Ammon's horn (tissue), 1 donor: ENCODE measurements at regions not wholly inside any gene's neighbourhood (a gene's known extent, or its start where the extent isn't known, plus 50 kb on each side); places are given as distances from the start of the nearest gene placed in this dataset.

ENCODE experiments used
- DNase-seq: peaks from one replicate; pipeline ENCODE4 v3.0.0-alpha.2; 2016; ENCODE audit warnings: low spot score

DNA sequence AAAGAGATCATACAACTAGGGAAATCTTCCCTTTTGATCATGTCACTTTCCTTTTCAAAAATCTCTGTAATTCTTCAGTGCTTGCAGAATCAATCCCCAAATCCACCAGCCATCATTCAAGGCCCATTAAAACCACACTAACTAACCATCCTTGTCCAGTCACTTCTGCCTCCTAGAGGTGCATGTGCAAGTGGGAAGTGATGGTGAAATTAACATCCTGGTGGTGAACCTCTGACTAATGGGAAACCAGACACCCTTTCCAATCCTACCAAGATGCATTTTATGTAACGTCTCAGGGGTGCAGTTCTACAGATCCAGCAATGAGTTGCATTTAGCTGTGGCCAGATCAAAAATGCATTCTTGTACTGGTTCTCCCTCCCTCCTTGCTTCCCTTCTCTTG, 341.8 kb downstream of the RAPGEF2 start:
- DNase-seq: no peak

- no peak for DNase-seq
Measured at GRCh38 chr4:159445692-159446091, 342.8 kb downstream of the RAPGEF2 start.

DNA sequence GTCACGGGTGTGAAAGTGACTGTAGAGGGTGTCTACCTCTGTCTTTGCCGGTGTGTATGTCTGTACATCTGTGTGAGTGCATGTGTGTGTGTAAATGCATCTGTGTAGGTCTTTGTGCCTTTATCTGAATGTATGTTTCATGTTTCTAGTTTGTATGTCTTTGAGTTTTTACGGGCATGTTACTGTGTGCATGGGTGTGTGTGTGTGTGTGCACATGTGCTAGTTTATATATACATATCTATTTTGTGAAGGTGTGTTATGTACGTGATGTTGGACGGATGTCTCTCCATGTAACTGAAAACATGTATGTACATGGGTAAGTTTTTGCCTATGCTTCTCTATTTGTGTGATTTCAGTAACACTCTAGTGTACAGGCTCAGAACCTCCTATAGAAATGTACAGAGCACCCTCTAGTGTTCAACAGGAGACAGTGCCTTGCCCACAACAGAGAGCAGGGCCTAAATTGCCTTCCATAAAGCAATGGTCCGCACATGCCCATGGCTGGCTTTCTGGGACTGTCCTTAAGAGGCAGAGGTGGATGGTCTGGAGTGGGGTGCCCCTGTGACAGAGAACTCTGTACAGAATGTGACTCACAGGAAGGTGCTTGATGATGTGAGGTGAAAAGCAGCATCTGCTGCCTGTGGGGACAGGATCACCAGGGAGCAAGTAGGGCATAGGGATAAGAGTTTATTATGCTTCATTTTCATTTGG, 343.5 kb downstream of the RAPGEF2 start:
- peak; percentile 82 for DNase-seq

DNA sequence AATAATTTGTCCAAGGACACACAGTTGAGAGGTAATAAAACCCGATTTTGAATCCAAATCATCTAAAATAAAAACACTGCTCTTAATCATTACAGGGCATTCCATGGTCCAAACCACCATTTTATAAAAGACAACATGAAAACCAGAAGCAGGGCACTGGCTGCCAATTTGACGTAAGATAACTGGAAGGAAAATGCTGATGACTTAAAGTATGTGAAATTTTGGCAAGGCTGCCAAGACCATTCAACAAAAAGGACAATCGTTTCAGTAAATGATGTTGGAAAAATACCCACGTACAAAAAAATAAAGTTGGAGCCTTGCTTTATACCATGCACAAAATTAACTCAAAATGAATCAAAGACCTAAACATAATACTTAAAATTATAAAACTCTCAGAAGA, 344.4 kb downstream of the RAPGEF2 start:
- no peak for DNase-seq

- no peak for DNase-seq
Measured at GRCh38 chr4:159451006-159451405, 348.1 kb downstream of the RAPGEF2 start.

DNA sequence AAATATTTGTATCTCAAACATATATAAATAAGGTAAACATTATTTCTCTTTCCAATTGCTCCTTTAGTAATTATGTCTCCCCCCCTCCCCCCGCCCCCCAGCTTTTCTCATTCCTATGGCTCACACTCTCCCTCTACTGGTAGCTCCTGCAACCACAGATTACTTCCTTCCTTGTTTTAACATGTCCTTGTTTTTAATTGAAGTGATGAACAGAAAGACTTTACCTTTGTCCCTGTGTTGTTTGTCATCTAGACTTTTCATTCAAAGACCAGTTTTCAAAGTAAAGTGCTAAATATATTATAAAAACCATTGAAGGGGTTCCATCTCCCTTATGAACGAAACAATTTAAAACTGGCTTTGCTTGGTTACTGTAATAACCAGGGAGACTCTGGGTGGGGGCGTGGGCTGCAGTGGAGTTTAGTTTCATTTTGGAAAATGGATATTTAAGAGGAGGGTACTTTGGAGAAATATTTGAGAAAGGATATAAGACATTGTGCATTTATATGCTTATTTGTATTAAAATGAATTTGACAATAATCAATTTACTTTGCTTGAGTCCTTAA, 352.9 kb downstream of the RAPGEF2 start:
- DNase-seq: peak; percentile 69

DNA sequence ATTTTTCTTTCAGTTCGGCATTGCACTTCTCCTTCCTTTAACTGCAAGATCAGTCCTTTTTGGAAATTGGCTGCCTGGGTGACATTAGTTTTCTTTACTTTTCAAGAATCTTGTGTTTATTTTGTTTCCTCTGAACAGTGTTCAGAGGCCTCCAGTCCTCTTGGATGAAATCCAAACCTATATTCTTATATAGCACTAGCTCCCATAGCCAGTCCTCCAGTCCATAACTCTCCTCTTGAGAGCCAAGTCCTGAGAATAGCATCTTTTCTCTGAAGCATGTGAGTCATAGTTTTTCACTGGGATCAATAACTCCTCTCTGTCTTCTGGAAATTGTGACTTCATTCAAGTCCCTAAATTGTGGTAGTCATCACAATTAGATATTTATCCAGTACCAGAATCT, 357.5 kb downstream of the RAPGEF2 start:
- no peak for DNase-seq

- no peak for DNase-seq
Measured at GRCh38 chr4:159463235-159463634, 360.4 kb downstream of the RAPGEF2 start.

- DNase-seq: no peak
Measured at GRCh38 chr4:159464302-159464701, 361.4 kb downstream of the RAPGEF2 start.

DNA sequence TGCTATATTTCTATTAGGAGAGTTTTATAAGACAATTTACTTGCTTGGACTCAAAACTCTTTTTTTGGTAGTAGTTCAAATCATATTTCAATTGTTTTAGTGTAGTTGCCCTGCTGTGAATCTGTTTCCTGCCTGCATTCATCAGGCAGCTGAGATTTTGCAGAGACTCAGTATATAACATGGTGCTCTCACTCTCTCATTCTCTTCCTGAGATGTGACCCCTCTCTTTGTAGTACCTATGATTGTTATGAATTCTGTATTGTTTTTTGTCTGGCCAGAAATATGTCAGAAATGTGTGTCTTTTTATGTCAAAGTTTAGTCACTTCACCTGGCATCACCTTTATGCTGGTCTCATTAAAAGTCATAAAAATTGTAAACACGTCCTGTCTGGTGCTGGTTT, 374.0 kb downstream of the RAPGEF2 start:
- DNase-seq: no peak

GRCh38 chr4:159480826-159481225, 377.9 kb downstream of the RAPGEF2 start:
- DNase-seq: no peak

- no peak for DNase-seq
Measured at GRCh38 chr4:159481936-159482335, 379.1 kb downstream of the RAPGEF2 start.

- no peak for DNase-seq
Measured at GRCh38 chr4:159483110-159483781, 380.4 kb downstream of the RAPGEF2 start.

GRCh38 chr4:159483782-159484741, 381.2 kb downstream of the RAPGEF2 start:
- peak; percentile 27 for DNase-seq

GRCh38 chr4:159484864-159485263, 382.0 kb downstream of the RAPGEF2 start:
- DNase-seq: no peak

DNA sequence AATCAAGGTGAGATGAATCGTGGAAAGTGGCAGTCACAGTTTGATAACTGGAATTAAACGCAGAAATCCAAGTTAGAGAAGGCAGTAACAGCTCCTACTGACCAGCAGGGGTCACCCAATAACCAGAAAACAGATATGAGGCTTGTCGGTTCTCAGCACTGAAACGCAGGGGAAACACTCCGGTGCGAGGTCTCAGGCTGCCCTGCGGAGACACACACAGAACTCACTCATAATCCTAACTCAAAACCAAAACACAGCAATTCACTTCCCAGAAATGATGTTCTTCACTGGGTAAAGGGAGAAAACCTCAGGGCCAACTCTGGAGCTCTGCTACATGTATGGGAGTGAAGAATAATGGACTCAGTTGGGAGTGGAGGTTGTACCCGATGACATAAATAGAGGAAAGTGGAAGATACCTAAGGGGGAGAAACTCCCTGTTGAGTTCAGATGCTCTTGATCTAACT, 384.4 kb downstream of the RAPGEF2 start:
- peak; percentile 90 for DNase-seq

DNA sequence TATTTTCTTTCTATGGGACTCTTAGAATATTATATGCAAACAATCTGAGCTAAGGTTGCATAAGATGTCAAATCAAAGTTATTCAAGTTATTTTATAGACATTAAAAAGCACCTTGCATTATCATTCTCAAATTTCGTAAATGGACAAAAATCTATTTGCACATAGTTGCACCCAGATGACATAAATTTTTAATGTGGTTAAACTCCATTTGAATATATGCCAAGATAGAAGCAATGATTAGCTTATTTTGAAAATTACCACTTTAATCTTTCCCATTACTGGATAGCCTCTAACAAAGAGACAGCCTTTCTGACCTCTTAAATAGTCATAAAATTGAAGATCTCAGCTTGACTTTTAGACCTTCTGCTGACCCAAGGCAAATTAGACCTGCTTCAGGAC, 386.8 kb downstream of the RAPGEF2 start:
- no peak for DNase-seq

- no peak for DNase-seq
Measured at GRCh38 chr4:159495515-159496236, 392.8 kb downstream of the RAPGEF2 start.

DNA sequence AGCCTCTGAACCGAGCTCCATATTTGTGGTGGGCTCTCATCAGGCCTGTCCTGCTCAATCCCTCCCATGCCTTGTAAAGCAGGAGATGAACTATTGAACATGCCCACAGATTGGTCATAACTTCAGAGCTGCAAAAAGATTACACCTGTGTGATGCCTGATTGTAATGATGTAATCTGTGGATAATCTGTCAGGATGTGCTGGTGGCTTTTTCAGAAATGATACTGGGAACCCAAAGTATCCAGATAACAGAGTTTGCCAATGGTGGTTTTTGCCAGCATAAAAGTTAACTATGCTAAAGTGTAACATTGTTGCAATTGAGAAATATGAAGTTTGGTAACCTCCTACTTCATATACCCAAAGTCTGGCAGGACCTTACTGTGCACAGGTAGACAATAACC, 393.4 kb downstream of the RAPGEF2 start:
- DNase-seq: no peak

DNA sequence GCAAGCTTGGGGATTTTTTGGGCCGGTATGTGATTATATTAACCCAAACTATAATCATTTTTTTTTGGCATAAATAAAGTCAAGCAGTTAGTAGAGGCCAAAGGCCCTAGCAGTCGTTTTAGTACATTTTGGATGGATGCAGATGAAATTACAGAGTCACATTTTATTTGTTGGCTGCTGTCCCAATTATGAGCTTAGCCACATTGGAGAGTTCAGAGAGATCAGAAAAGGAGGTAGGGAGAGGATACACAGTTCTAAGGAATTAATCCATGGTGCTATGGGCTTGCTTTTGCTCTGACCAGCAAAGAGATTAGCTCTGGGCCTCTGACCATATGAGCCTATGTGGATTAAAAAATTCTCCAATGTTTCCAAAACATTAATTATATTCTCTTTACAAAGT, 395.1 kb downstream of the RAPGEF2 start:
- no peak for DNase-seq

GRCh38 chr4:159498446-159499115, 395.7 kb downstream of the RAPGEF2 start:
- DNase-seq: no peak
